ENCODE measurements at regions not wholly inside any gene's neighbourhood (a gene's known extent, or its start where the extent isn't known, plus 50 kb on each side); places are given as distances from the start of the nearest gene placed in this dataset.
A peak's percentile ranks its signal among the peaks of the same experiment; 100 is the strongest.
"Not testable (repeated sequence)": the region's sequence is repeated elsewhere in the genome, so short reads cannot be mapped to it uniquely, and the experiment has no call there.

GRCh38 chr6:27547157-27548075, 74.5 kb upstream of the ZNF184 start:
- TF ChIP-seq CTCF (conservative IDR thresholded peaks at IDR 0.05; ENCODE audit: control insufficient read depth, insufficient read depth, low read depth, low read length) = no peak
- DNase-seq (ENCODE audit: low read depth) = peak; percentile 74
- peak overlapping the region; percentile 54 for H3K4me3 ChIP-seq (ENCODE audit: control insufficient read depth, low read depth, low read length)

GRCh38 chr6:27546522-27546921, 73.6 kb upstream of the ZNF184 start:
- no peak for DNase-seq (ENCODE audit: low read depth)
- TF ChIP-seq CTCF (conservative IDR thresholded peaks at IDR 0.05; ENCODE audit: control insufficient read depth, insufficient read depth, low read depth, low read length) = no peak

GRCh38 chr6:27545271-27546046, 72.6 kb upstream of the ZNF184 start:
- TF ChIP-seq CTCF (conservative IDR thresholded peaks at IDR 0.05; ENCODE audit: control insufficient read depth, insufficient read depth, low read depth, low read length) = no peak
- peak; percentile 85 for DNase-seq (ENCODE audit: low read depth)
- H3K4me3 ChIP-seq (ENCODE audit: control insufficient read depth, low read depth, low read length) = peak overlapping the region; percentile 69

More at GRCh38 chr6:27546522-27546921, 73.6 kb upstream of the ZNF184 start:
- H3K4me3 ChIP-seq (ENCODE audit: control insufficient read depth, low read depth, low read length) = no peak overlapping the region

GRCh38 chr6:27544612-27545260, 71.8 kb upstream of the ZNF184 start:
- peak overlapping the region; percentile 69 for H3K4me3 ChIP-seq (ENCODE audit: control insufficient read depth, low read depth, low read length)
- DNase-seq (ENCODE audit: low read depth) = no peak
- no peak for TF ChIP-seq CTCF (conservative IDR thresholded peaks at IDR 0.05; ENCODE audit: control insufficient read depth, insufficient read depth, low read depth, low read length)

- not testable (repeated sequence) for DNase-seq (ENCODE audit: low read depth)
- H3K4me3 ChIP-seq (ENCODE audit: control insufficient read depth, low read depth, low read length) = peak overlapping the region; percentile 69
Measured at GRCh38 chr6:27544135-27544534, 71.2 kb upstream of the ZNF184 start.

GRCh38 chr6:27542485-27542884, 69.6 kb upstream of the ZNF184 start:
- TF ChIP-seq CTCF (conservative IDR thresholded peaks at IDR 0.05; ENCODE audit: control insufficient read depth, insufficient read depth, low read depth, low read length) = no peak
- no peak for DNase-seq (ENCODE audit: low read depth)
- no peak overlapping the region for H3K4me3 ChIP-seq (ENCODE audit: control insufficient read depth, low read depth, low read length)

Data from fibroblast of mammary gland (primary cell).